Stimulated activated CD4-positive, alpha-beta T cell treated with anti-CD3 and anti-CD28 coated beads, Interleukin-4, amount 100 ng/mL, for 24 hours (primary cell): ENCODE measurements at regions not wholly inside any gene's neighbourhood (a gene's known extent, or its start where the extent isn't known, plus 50 kb on each side); places are given as distances from the start of the nearest gene placed in this dataset.

Experiments
- DNase-seq: peaks from one replicate; pipeline ENCODE4 v3.0.0-alpha.2; 2020

GRCh38 chr13:58827904-58828303 is 1196.4 kb downstream of the PCDH17 start:
- no peak for DNase-seq

- DNase-seq: no peak
Measured at GRCh38 chr13:58830841-58831240, 1199.3 kb downstream of the PCDH17 start.

GRCh38 chr13:58838615-58839014 is 1207.1 kb downstream of the PCDH17 start:
- DNase-seq: no peak

GRCh38 chr13:58843071-58843470 is 1211.5 kb downstream of the PCDH17 start:
- DNase-seq: no peak

GRCh38 chr13:58843567-58843966 is 1212.0 kb downstream of the PCDH17 start:
- no peak for DNase-seq

GRCh38 chr13:58850161-58850560 is 1218.6 kb downstream of the PCDH17 start:
- DNase-seq: no peak

GRCh38 chr13:58852076-58852475 is 1220.5 kb downstream of the PCDH17 start:
- no peak for DNase-seq

- no peak for DNase-seq
Measured at GRCh38 chr13:58855283-58855682, 1223.7 kb downstream of the PCDH17 start.

GRCh38 chr13:58858870-58859371 is 1227.4 kb downstream of the PCDH17 start:
- DNase-seq: no peak

- DNase-seq: no peak
Measured at GRCh38 chr13:58865286-58865685, 1233.7 kb downstream of the PCDH17 start.

GRCh38 chr13:58869566-58869965 is 1238.0 kb downstream of the PCDH17 start:
- DNase-seq: no peak

- DNase-seq: no peak
Measured at GRCh38 chr13:58876473-58876872, 1244.9 kb downstream of the PCDH17 start.

- DNase-seq: no peak
Measured at GRCh38 chr13:58879114-58879513, 1247.6 kb downstream of the PCDH17 start.

GRCh38 chr13:58882516-58882915 is 1251.0 kb downstream of the PCDH17 start:
- no peak for DNase-seq

- DNase-seq: no peak
Measured at GRCh38 chr13:58883405-58883804, 1251.9 kb downstream of the PCDH17 start.

GRCh38 chr13:58884353-58885209 is 1253.0 kb downstream of the PCDH17 start:
- no peak for DNase-seq

GRCh38 chr13:58889474-58889873 is 1257.9 kb downstream of the PCDH17 start:
- no peak for DNase-seq

GRCh38 chr13:58893396-58893795 is 1261.9 kb downstream of the PCDH17 start:
- no peak for DNase-seq

- no peak for DNase-seq
Measured at GRCh38 chr13:58906329-58907007, 1257.3 kb downstream of the DIAPH3 start.

GRCh38 chr13:58907347-58907746 is 1256.4 kb downstream of the DIAPH3 start:
- no peak for DNase-seq

- DNase-seq: no peak
Measured at GRCh38 chr13:58908019-58908679, 1255.6 kb downstream of the DIAPH3 start.

GRCh38 chr13:58919551-58919950 is 1244.2 kb downstream of the DIAPH3 start:
- DNase-seq: no peak

- no peak for DNase-seq
Measured at GRCh38 chr13:58921129-58921528, 1242.6 kb downstream of the DIAPH3 start.

GRCh38 chr13:58926858-58927257 is 1236.9 kb downstream of the DIAPH3 start:
- DNase-seq: no peak
